ENCODE measurements at regions not wholly inside any gene's neighbourhood (a gene's known extent, or its start where the extent isn't known, plus 50 kb on each side); places are given as distances from the start of the nearest gene placed in this dataset.

DNA sequence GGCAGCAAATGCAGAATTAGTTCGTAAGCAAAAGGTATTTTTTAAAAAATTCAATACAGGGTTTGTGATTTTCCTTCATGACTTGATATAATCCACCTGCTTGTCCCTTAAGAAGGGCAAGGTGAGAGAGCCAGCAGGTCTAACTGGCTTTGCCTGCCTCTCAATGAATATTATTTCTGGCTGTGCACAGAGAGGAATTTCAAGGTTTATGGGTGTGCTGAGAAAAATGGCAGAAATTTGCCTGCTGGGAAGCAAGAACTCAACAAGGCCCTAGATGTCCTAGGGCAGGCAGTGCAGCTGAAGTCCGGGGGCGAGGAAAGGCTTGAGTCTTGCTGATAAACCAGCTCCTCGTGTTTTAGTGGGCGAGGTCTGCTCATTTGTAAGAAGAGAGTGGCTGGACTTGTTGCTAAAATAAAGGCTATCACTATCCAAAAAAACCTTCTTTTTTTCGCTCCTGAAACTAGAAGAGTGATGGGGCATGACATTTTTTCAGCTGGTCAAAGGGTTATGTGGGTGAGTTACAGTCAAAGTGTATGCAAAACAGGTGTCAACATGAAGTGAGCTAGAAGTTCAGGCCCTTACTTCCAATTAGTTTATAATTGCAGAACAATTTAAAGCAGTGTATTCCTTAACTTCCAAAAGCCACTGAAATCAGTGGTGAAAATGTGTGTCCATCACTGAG, 385.8 kb upstream of the KLF6 start:
- Histone ChIP-seq H3K9ac (replicated peaks; ENCODE audit: extremely low read depth, insufficient read depth, low read length) (no peak overlapping the region), H3K4me1 (ENCODE audit: control insufficient read depth, extremely low read depth, insufficient read depth, low read length) (no peaks in the 10 kb centered on the region), H3K4me2 (ENCODE audit: insufficient read depth, low read length) (no peak overlapping the region), H3K9me1 (replicated peaks; ENCODE audit: control insufficient read depth, extremely low read depth, insufficient read depth, low read length) (no peaks in the 10 kb centered on the region), H2AFZ (ENCODE audit: low read depth, low read length) (no peak overlapping the region), H3K4me3 (replicated peaks in 1 of 3; ENCODE audit: insufficient read depth in 1 of 3, low read depth in 1 of 3, low read length in 3 of 3) (no peak overlapping the region), H3K79me2 (ENCODE audit: control insufficient read depth, insufficient read depth, low read length) (no peaks in the 10 kb centered on the region), H3K9me3 (replicated peaks; ENCODE audit: control insufficient read depth, insufficient read depth, low read length) (no peaks in the 10 kb centered on the region), H4K20me1 (replicated peaks; ENCODE audit: control insufficient read depth, extremely low read depth, insufficient read depth, low read length) (no peaks in the 10 kb centered on the region), H3K27me3 (ENCODE audit: control insufficient read depth in 2 of 2, insufficient read depth in 2 of 2, low read length in 2 of 2) (no peaks in the 10 kb centered on the region), H3K36me3 (ENCODE audit: control insufficient read depth in 2 of 2, extremely low read depth in 1 of 2, insufficient read depth in 2 of 2, low read length in 2 of 2) (no peaks in the 10 kb centered on the region), H3K27ac (ENCODE audit: insufficient read depth, low read depth, low read length) (no peak overlapping the region)
- no peak for FAIRE-seq
- intact Hi-C loops (cut with micrococcal nuclease) = no loop called here
- ChIA-PET POLR2A (no interaction called here), CTCF (interaction anchor here (1.2 kb wide), 1 partner anchor 9 kb away, joined by 3 read pairs; no protein-coding TSS in a partner anchor)
- BruUV-seq (replicated peaks) = no TSS peak
- dilution Hi-C loops (cut with MboI; ENCODE audit: extremely low pct_ligation_motif_present, low sequenced_read_pairs) = no loop called here
- TF ChIP-seq MYC (IDR thresholded peaks at IDR 0.05; ENCODE audit: low read depth, low read length) (no peak), JUN (IDR thresholded peaks at IDR 0.05; ENCODE audit: borderline replicate concordance, insufficient read depth, insufficient read length, low read depth) (no peak), FOS (IDR thresholded peaks at IDR 0.05; ENCODE audit: borderline replicate concordance, insufficient read depth, low read length) (no peak), POLR2AphosphoS5 (IDR thresholded peaks at IDR 0.05; ENCODE audit: insufficient read depth, low read depth, low read length) (no peak), EZH2 (IDR thresholded peaks at IDR 0.05; ENCODE audit: borderline replicate concordance, low read depth, low read length, severe bottlenecking) (no peak), GATA2 (IDR thresholded peaks at IDR 0.05; ENCODE audit: insufficient read depth, insufficient read length, low read depth, low read length) (no peak), POLR2A (IDR thresholded peaks at IDR 0.05; ENCODE audit: low read depth, low read length) (no peak)
- TF ChIP-seq, protein P1, sequence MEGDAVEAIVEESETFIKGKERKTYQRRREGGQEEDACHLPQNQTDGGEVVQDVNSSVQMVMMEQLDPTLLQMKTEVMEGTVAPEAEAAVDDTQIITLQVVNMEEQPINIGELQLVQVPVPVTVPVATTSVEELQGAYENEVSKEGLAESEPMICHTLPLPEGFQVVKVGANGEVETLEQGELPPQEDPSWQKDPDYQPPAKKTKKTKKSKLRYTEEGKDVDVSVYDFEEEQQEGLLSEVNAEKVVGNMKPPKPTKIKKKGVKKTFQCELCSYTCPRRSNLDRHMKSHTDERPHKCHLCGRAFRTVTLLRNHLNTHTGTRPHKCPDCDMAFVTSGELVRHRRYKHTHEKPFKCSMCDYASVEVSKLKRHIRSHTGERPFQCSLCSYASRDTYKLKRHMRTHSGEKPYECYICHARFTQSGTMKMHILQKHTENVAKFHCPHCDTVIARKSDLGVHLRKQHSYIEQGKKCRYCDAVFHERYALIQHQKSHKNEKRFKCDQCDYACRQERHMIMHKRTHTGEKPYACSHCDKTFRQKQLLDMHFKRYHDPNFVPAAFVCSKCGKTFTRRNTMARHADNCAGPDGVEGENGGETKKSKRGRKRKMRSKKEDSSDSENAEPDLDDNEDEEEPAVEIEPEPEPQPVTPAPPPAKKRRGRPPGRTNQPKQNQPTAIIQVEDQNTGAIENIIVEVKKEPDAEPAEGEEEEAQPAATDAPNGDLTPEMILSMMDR (IDR thresholded peaks at IDR 0.05; ENCODE audit: extremely low read depth in 1 of 2, insufficient read depth in 1 of 2, low read depth in 1 of 2, low read length in 2 of 2) = no peak
- TF ChIP-seq, protein P2, sequence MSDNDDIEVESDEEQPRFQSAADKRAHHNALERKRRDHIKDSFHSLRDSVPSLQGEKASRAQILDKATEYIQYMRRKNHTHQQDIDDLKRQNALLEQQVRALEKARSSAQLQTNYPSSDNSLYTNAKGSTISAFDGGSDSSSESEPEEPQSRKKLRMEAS (IDR thresholded peaks at IDR 0.05; ENCODE audit: insufficient read depth, insufficient read length) = no peak
- DNase-seq (ENCODE audit: low read depth, low spot score) = no peak
